Mesenchymal stem cell (in vitro differentiated cells and primary cell): ENCODE measurements at regions not wholly inside any gene's neighbourhood (a gene's known extent, or its start where the extent isn't known, plus 50 kb on each side); places are given as distances from the start of the nearest gene placed in this dataset.

ENCODE experiments used
- DNase-seq: peaks from one replicate; pipeline ENCODE4 v3.0.0-alpha.2; 2013
- H2AFZ ChIP-seq: one replicate; pipeline ENCODE4 v1.6.1; 2013; ENCODE audit warnings: low read depth, mild to moderate bottlenecking, control low read depth, inconsistent platforms, low read length, moderate library complexity
- H2AK5ac ChIP-seq: 2 replicates; pipeline ENCODE4 v1.6.1; 2013; ENCODE audit warnings: low read length, moderate library complexity, mild to moderate bottlenecking, inconsistent platforms; ENCODE audit not compliant: severe bottlenecking
- H2BK120ac ChIP-seq: one replicate; pipeline ENCODE4 v1.6.1; 2013; ENCODE audit warnings: low read depth, mild to moderate bottlenecking, inconsistent platforms, low read length, moderate library complexity
- H2BK12ac ChIP-seq, 2 experiments: one replicate each; pipeline ENCODE4 v1.6.1; 2013; ENCODE audit warnings: inconsistent platforms in 2 of 2, low read length in 2 of 2, mild to moderate bottlenecking in 2 of 2, moderate library complexity in 2 of 2, control low read depth in 1 of 2
- H2BK15ac ChIP-seq: one replicate; pipeline ENCODE4 v1.6.1; 2013; ENCODE audit warnings: mild to moderate bottlenecking, low read depth, inconsistent platforms; ENCODE audit not compliant: poor library complexity, severe bottlenecking
- H2BK5ac ChIP-seq: 2 replicates; pipeline ENCODE4 v1.6.1; 2013; ENCODE audit warnings: low read depth, mild to moderate bottlenecking, low read length, control low read depth, inconsistent platforms; ENCODE audit not compliant: poor library complexity, severe bottlenecking
- H3K14ac ChIP-seq, 2 experiments: one replicate each; pipeline ENCODE4 v1.6.1; 2013; ENCODE audit warnings: inconsistent platforms in 2 of 2, low read length in 2 of 2, control low read depth in 1 of 2, mild to moderate bottlenecking in 1 of 2, moderate library complexity in 1 of 2
- H3K18ac ChIP-seq, 2 experiments: one replicate each; pipeline ENCODE4 v1.6.1; 2013; ENCODE audit warnings: inconsistent platforms in 2 of 2, low read length in 2 of 2, control low read depth in 1 of 2, low read depth in 1 of 2, mild to moderate bottlenecking in 1 of 2
- H3K23ac ChIP-seq, 2 experiments: one replicate each; pipeline ENCODE4 v1.6.1; 2013; ENCODE audit warnings: inconsistent platforms in 2 of 2, low read length in 2 of 2, mild to moderate bottlenecking in 2 of 2, moderate library complexity in 2 of 2, control low read depth in 1 of 2
- H3K27ac ChIP-seq: 2 replicates; pipeline ENCODE4 v1.5.1; 2013; ENCODE audit warnings: mild to moderate bottlenecking, moderate library complexity, low read length, control low read depth, inconsistent platforms; ENCODE audit not compliant: poor library complexity, severe bottlenecking
- H3K27me3 ChIP-seq, 2 experiments: 2 replicates each; pipeline versions ENCODE4 v1.6.1 to v1.7.0; 2013; ENCODE audit warnings: low read length in 2 of 2, mild to moderate bottlenecking in 2 of 2, moderate library complexity in 2 of 2, control low read depth in 1 of 2, inconsistent platforms in 1 of 2; ENCODE audit not compliant: control insufficient read depth in 1 of 2, insufficient read depth in 1 of 2
- H3K36me3 ChIP-seq, 2 experiments: 2 replicates each; pipeline versions ENCODE4 v1.6.1 to v1.7.0; 2013; ENCODE audit warnings: low read length in 2 of 2, control low read depth in 1 of 2, inconsistent platforms in 1 of 2, low read depth in 1 of 2, mild to moderate bottlenecking in 1 of 2; ENCODE audit not compliant: insufficient read depth in 2 of 2, control insufficient read depth in 1 of 2
- H3K4ac ChIP-seq, 2 experiments: one replicate each; pipeline ENCODE4 v1.6.1; 2013; ENCODE audit warnings: inconsistent platforms in 2 of 2, low read length in 2 of 2, mild to moderate bottlenecking in 2 of 2, moderate library complexity in 2 of 2, control low read depth in 1 of 2, low read depth in 1 of 2
- H3K4me1 ChIP-seq: 2 replicates; pipeline ENCODE4 v1.6.1; 2013; ENCODE audit warnings: low read depth, low read length, control low read depth; ENCODE audit not compliant: control insufficient read depth, insufficient read depth
- H3K4me2 ChIP-seq: 2 replicates; pipeline ENCODE4 v1.6.1; 2013; ENCODE audit warnings: low read length, mild to moderate bottlenecking, inconsistent platforms; ENCODE audit not compliant: poor library complexity, severe bottlenecking
- H3K4me3 ChIP-seq, 2 experiments: 2 replicates each; pipeline versions ENCODE4 v1.5.1 to v1.7.0; 2013; ENCODE audit warnings: low read length in 2 of 2, mild to moderate bottlenecking in 2 of 2, control low read depth in 1 of 2, low read depth in 1 of 2; ENCODE audit not compliant: insufficient read depth in 1 of 2
- H3K79me1 ChIP-seq: replicated peaks from 2 replicates; pipeline ENCODE4 v1.6.1; 2013; ENCODE audit warnings: mild to moderate bottlenecking, control low read depth, low read length, inconsistent platforms; ENCODE audit not compliant: poor library complexity, severe bottlenecking
- H3K9ac ChIP-seq: 2 replicates; pipeline ENCODE4 v1.7.0; 2013; ENCODE audit warnings: mild to moderate bottlenecking, low read length, moderate library complexity
- H3K9me3 ChIP-seq: 2 replicates; pipeline ENCODE4 v1.7.0; 2013; ENCODE audit warnings: mild to moderate bottlenecking, low read length; ENCODE audit not compliant: control insufficient read depth
- H4K8ac ChIP-seq: one replicate; pipeline ENCODE4 v1.6.1; 2013; ENCODE audit warnings: inconsistent platforms, mild to moderate bottlenecking, low read length, moderate library complexity
- H4K91ac ChIP-seq: one replicate; pipeline ENCODE4 v1.6.1; 2013; ENCODE audit warnings: mild to moderate bottlenecking, low read length, inconsistent platforms
- WGBS: methylation state at CpG from one replicate; pipeline ENCODE4 v1.1.7; 2013; ENCODE audit warnings: mixed read lengths; 5-methylcytosine and 5-hydroxymethylcytosine counted together

DNA sequence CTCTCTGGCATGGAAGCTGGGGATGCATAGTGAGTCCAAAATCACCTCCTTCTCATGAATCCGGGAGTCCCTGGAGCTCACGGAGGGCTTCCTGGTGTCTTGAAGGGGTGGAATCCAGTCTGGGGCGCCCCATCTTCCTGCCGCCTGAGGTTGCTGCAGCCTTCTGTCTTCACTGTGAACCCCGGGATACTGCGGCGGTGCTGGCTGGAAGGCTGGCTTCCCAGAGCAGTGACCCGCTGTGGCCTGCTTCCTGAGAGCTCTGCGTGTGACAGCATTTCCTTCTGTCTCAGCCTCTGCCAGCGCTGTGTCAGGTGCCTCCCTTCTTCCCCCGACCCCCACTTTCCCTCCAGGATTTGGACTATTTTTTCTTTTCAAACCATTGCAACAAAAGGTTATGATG, 98.8 kb upstream of the STOX2 start:
- Histone ChIP-seq H2AK5ac (no peak overlapping the region), H3K23ac (no peak overlapping the region), H2BK5ac (no peak overlapping the region), H3K4me3 (no peak overlapping the region), H2BK12ac (no peak overlapping the region), H3K9ac (no peak overlapping the region), H3K14ac (no peak overlapping the region), H3K4ac (no peak overlapping the region), H3K36me3 (no peaks in the 10 kb centered on the region), H3K79me1 (no peaks in the 10 kb centered on the region), H4K8ac (no peak overlapping the region), H2BK15ac (no peak overlapping the region), H3K9me3 (no peaks in the 10 kb centered on the region), H3K18ac (no peak overlapping the region), H2BK120ac (no peak overlapping the region), H3K4me1 (no peaks in the 10 kb centered on the region), H2AFZ (no peak overlapping the region), H3K27ac (no peak overlapping the region), H4K91ac (no peak overlapping the region), H3K4me2 (no peak overlapping the region), H3K27me3 (peaks cover 6 to 7% of the 10 kb centered on the region in 2 experiments)
- no peak for DNase-seq
- 86% methylated on average over 11 of the region's 11 CpGs for WGBS

DNA sequence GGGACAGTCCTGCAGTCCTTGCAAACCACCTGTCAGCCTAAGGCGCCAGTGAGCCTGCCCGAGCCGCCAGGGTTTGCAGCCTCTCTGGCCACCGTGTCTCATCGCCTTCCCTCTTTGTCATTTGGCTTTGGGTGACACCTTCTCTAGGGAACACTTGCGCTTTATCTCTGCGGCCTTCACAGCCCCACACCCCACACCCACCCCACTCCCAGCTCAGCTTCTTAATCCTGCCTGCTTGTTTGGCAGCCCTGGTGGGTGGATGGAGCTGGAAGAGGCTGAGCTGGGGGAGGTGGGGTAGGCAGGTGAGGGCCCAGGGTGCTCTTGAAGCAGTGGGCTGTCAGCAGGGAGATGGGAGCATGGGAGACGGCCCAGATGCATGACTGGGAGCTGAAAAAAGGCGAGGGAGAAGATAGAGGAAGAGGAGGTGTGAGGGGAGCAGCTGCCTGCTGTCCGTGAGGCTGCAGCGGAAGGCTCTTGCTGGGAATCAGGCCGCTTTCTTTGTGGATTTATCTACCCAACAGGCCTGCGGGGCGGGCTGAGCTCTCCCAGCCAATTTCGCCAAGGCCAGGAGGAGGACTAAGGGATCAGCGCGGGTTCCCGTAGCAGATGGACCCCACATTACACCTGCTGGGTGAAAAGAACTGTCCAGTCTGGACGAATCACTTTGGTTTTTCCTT, 97.5 kb upstream of the STOX2 start:
- Histone ChIP-seq H3K23ac (no peak overlapping the region), H4K8ac (no peak overlapping the region), H2AK5ac (no peak overlapping the region), H3K4ac (no peak overlapping the region), H3K36me3 (no peaks in the 10 kb centered on the region), H2BK15ac (no peak overlapping the region), H3K18ac (no peak overlapping the region), H3K79me1 (no peaks in the 10 kb centered on the region), H3K27ac (no peak overlapping the region), H3K4me3 (no peak overlapping the region), H3K9me3 (no peaks in the 10 kb centered on the region), H2AFZ (no peak overlapping the region), H2BK12ac (no peak overlapping the region), H3K9ac (no peak overlapping the region), H2BK120ac (no peak overlapping the region), H3K4me2 (no peak overlapping the region), H4K91ac (no peak overlapping the region), H3K4me1 (no peaks in the 10 kb centered on the region), H2BK5ac (no peak overlapping the region), H3K14ac (no peak overlapping the region), H3K27me3 (peaks cover 0 to 2% of the 10 kb centered on the region in 2 experiments)
- WGBS = 77% methylated on average over 17 of the region's 19 CpGs
- DNase-seq = no peak

DNA sequence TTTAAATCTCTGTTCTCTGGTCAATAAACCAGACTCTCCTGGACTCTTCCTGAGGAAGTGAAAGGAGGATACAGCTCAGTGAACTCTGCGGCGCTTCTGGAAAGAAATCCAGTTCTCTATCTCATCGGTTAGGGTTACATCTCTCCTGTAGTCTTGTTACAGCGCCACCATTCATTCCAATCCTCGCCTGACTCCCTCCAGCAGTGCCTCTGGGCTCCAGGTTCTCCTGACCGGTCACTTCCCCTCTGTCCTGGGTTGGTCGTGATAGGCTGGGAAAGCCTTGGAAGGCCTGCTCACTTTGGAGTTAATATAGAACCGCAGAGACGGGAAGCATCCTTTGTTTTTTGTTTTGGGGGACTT, 97.0 kb upstream of the STOX2 start:
- no peak overlapping the region for H3K27ac ChIP-seq
- 82% methylated on average over 9 of the region's 9 CpGs for WGBS
- H3K23ac ChIP-seq = no peak overlapping the region
- DNase-seq = no peak
- no peak overlapping the region for H3K4me3 ChIP-seq
- H4K8ac ChIP-seq = no peak overlapping the region
- H2BK5ac ChIP-seq = no peak overlapping the region
- H2AK5ac ChIP-seq = no peak overlapping the region
- H3K18ac ChIP-seq = no peak overlapping the region
- no peak overlapping the region for H2BK120ac ChIP-seq
- H3K79me1 ChIP-seq = no peaks in the 10 kb centered on the region
- no peaks in the 10 kb centered on the region for H3K4me1 ChIP-seq
- H3K14ac ChIP-seq = no peak overlapping the region
- no peaks in the 10 kb centered on the region for H3K9me3 ChIP-seq
- H4K91ac ChIP-seq = no peak overlapping the region
- no peaks in the 10 kb centered on the region for H3K36me3 ChIP-seq
- H2BK15ac ChIP-seq = no peak overlapping the region
- no peak overlapping the region for H3K4me2 ChIP-seq
- H3K4ac ChIP-seq = no peak overlapping the region
- no peak overlapping the region for H2AFZ ChIP-seq
- H2BK12ac ChIP-seq = no peak overlapping the region
- H3K27me3 ChIP-seq = peaks cover 0 to under 1% of the 10 kb centered on the region in 2 experiments
- no peak overlapping the region for H3K9ac ChIP-seq

GRCh38 chr4:183812567-183812966, 92.5 kb upstream of the STOX2 start:
- H3K4me1 ChIP-seq = peaks cover 2% of the 10 kb centered on the region
- DNase-seq = no peak
- no peak overlapping the region for H3K4me3 ChIP-seq
- no peaks in the 10 kb centered on the region for H3K36me3 ChIP-seq
- H3K79me1 ChIP-seq = no peaks in the 10 kb centered on the region
- peaks cover 0 to 3% of the 10 kb centered on the region in 2 experiments for H3K27me3 ChIP-seq
- no peak overlapping the region for H2BK12ac ChIP-seq
- H2BK15ac ChIP-seq = no peak overlapping the region
- no peak overlapping the region for H2AK5ac ChIP-seq
- no CpG with 5 or more reads among the region's 1 CpG for WGBS
- no peak overlapping the region for H2BK5ac ChIP-seq
- no peak overlapping the region for H4K91ac ChIP-seq
- no peaks in the 10 kb centered on the region for H3K9me3 ChIP-seq
- H3K4ac ChIP-seq = no peak overlapping the region
- H3K9ac ChIP-seq = no peak overlapping the region
- no peak overlapping the region for H3K4me2 ChIP-seq
- H4K8ac ChIP-seq = no peak overlapping the region
- no peak overlapping the region for H3K18ac ChIP-seq
- H3K23ac ChIP-seq = no peak overlapping the region
- no peak overlapping the region for H2AFZ ChIP-seq
- no peak overlapping the region for H3K14ac ChIP-seq
- no peak overlapping the region for H3K27ac ChIP-seq
- H2BK120ac ChIP-seq = no peak overlapping the region
